G401.6 (cell line): ENCODE measurements at regions not wholly inside any gene's neighbourhood (a gene's known extent, or its start where the extent isn't known, plus 50 kb on each side); places are given as distances from the start of the nearest gene placed in this dataset.
"Not testable (repeated sequence)": the region's sequence is repeated elsewhere in the genome, so short reads cannot be mapped to it uniquely, and the experiment has no call there.

ENCODE experiments used
- FAIRE-seq: peaks from 2 replicates; lab custom pipeline; 2012; peaks lifted over from hg19 to GRCh38; lab: Jason Lieb, UNC

DNA sequence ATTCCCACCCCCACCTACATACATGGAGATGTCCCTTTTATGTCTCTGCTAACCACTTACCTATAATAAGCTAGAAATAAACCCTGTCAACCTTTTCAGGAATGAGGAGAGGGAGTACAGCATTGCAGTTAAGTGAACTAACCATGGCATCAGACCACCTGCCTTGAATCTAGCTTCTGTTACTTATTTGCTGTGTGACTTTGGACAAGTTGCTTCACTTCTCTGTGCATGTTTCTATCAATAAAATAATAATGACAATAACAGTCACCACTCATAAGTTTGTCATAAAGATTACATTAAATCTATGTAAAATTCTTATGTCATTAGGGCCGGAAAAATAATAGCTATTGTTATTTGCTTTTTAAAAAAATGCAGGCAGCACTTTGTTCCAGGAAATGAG is 881.1 kb upstream of the AUTS2 start:
- no peak for FAIRE-seq

- no peak for FAIRE-seq
Measured at GRCh38 chr7:68718097-68718551, 880.2 kb upstream of the AUTS2 start.

DNA sequence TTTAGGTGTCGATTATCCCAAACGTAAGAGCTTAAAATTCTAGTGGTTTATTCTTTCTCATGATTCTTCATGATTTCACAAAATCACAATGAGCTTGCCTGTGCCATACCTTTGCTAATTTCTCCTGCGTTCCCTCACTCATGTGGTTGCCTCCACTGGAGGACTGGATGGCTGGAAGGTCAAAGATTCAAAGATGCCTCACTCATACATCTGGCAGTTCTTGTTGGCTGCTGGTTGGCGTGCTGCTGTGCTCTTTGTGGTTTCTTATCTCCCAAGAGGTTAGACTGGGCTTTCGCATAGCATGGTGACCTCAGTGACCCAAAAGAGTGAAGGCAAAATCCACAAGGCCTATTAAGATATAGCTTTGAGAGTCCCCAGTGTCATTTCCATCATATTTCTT is 877.6 kb upstream of the AUTS2 start:
- no peak for FAIRE-seq

DNA sequence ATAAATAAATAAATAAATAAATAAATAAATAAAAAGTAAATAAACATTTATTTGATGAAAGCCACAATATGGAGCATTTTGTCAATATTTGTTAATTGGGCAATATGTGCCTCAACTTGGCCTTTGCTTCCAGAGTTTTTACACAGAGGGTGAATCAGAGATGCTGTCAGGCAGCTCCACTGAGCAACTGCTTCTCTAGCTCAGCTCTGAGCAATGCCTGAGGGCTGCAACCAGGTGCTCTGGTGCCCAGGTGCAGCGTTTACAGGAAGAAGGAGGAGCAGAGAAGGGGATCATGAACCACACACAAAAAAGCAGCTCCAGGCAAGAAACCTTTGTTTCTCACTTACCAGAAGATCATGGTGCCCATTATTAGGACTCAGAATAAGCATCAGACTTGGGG is 876.2 kb upstream of the AUTS2 start:
- no peak for FAIRE-seq

- FAIRE-seq: no peak
Measured at GRCh38 chr7:68724965-68725364, 873.3 kb upstream of the AUTS2 start.

DNA sequence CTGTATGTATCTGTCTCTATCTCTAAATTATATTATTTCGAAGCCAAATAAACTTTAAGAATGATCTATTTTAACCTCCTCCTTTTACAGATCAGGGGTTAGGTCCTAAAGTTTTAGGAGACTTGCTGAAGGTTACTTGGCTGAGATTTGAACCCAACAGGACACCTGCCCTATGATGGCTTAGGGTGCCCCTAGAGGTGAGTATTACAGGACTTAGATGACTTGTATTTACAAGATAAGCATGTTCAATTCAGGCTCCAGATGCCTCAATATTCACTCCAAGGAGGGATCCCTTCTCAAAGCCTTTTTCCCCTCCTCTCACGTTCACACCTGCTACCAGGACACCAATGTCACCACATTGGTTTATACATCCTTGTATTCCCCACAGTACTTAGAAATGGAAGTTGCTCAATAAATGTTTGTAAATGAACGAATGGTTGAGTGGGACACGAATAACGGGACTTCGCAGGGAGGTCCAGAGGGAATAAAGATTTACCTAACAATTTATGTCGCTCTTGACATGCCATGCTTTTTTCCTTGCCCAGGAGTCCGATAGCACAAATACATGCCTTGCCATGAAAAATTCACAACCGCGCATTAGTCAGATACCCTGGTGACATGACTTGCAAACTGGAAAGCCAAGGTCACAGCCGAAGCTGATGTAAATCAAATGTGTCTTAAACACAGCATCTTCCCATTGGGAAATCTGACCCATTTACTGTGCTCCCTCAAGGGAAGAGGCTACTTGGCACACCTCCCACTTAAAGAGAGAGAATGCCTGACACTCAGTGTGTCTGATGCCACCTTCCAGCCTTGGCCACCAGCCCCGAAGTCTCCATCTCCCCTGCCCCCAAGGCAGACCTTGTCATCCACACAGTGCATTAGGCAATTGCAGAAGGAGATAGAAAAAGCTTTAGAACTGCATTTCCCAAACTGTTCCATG is 872.2 kb upstream of the AUTS2 start:
- FAIRE-seq: no peak

DNA sequence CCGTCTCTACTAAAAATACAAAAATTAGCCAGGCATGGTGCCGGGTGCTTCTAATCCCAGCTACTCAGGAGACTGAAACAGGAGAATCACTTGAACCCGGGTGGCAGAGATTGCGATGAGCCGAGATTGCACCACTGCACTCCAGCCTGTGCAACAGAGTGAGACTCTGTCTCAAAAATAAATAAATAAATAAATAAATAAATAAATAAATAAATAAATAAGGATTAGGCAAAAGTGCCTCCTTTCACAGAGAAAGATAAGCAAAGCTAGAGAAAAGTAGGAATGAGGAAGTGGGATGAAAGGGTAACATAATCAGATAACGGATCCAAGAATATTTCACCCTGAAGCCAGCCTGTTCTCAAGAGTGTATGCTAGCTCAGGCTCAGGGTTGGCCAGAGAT is 869.6 kb upstream of the AUTS2 start:
- not testable (repeated sequence) for FAIRE-seq

- FAIRE-seq: no peak
Measured at GRCh38 chr7:68729371-68729770, 868.9 kb upstream of the AUTS2 start.

DNA sequence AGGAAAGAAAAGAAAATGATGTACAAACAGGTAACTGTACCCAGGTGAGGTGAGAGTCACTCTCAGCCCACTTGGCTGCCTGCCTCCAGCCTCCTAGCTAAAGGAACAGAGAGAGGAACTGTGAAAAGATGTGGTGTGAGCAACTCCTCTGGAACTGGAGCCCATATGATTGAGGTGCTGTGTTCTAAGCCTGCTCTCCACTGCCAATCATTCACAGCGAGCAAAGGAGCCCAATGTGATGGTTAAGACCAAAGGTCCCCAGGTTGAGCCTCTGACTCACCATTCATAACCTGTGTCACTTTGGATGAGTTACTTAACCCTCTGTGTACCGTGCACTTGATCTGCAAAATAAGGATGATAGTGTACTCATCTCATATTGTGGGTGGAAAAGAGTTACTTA is 868.1 kb upstream of the AUTS2 start:
- FAIRE-seq: no peak

DNA sequence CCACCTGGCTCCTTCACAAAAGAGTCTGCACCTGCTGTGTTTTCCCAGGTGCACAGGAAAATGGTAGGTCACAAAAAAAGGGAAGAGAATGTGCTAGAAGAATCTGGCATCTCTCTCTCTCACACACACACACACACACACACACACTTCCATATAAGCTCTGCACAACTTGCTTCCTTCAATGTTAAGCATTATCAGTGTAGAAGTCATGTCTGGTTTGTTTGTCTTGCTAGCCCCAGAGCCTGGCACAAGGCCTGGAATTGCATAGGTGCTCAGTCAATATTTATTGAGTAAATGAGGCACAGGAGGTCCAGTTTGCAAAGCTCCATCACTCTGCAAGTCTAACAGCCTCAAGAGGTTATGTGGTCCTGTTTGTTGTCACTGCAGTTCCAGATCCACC is 867.3 kb upstream of the AUTS2 start:
- FAIRE-seq: no peak

DNA sequence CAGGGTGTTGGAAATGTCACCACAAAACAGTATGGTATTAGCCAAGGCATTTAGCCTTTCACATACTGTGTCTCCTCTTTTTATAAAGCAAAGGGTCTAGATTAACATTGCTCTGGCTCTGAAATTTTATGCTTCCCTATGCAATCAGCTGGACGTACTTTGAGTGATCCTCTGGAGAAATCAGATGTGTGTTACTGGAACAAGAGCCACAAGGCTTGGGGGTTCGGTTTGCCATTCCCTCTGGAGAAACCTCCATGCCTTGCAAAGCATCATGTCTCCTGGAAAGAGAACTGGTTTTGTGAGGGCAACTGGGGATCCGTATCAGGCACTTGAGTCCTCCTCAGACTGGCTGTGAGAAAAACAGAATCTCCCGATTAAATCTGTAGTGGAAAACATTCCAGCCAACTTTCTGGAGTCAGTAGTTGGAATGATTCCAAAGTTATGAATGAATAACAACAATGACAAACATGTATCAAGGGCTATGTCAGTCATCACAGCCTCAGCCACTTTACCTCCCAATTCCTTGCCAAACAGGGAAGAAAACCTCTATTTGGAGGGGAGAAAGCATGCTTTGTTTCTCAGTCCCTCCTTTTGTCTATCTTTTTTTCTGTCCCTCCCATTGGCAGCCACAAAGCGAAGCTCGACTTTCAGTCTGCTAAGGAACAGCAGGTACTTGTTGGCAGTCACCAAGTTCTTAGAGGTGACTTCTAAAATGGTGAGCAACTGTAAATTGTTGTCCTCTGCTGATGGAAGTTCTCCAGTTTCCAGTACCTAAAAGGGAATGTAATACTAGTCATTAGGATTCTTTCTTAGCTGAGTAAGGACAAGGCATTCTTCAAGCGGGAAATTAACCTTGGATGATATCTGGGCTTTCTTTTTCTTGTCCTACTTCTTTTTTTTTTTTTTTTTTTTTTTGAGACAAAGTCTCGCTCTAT is 864.8 kb upstream of the AUTS2 start:
- no peak for FAIRE-seq

DNA sequence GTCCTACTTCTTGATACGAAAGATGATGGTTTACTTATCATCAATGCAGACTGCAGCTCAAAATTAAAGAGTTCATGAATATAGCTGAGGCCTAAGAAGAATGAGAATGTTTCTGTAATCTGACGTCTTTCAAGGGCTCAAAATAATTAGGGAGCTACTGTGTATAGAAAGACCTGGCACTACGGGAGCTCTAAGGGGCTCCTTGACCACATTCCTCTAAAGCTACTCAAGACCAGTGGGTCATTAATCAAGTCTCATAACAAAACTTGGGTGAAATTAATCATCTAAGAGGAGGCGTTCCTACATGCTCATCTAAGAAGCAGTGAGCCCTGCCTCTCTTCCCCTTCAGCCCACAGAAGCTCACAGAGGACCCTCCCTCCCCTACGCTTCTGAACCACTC is 863.8 kb upstream of the AUTS2 start:
- no peak for FAIRE-seq

DNA sequence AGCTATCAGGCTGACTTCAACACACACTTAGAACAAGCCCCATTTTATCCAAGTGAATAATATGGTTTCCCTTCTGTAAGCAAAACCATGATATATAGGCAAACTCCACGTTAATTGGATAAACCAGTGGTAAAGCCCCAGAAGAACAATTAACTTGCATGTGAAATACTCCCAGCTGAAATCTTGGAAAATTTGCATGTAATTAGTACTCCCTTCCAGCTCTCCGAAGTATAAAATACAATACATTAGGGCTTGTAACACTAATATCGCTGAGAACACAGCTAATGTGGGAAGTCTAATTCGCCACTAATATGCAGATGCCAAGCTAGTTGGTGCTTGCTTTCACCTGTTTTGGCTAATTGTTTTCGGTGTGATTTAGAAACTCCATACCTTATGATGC is 859.0 kb upstream of the AUTS2 start:
- FAIRE-seq: no peak

DNA sequence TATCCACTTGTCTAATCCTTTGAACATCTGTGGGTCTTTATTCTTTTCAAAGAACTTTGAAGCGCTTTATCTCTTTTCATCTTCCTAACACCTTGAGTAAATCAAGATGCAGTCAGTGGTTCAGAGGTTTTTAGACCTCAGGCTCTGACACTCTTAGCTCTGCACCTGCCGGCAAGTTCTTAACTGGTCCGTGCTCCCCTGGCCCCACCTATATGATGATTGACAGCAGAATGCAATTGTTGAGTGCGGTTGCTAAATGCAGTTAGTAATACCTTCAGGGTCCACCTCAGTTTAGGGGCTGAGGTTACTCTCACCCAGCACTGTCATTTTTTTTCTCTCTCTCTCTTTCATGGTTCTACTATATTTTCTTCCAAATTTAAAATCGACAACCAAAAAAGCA is 854.2 kb upstream of the AUTS2 start:
- no peak for FAIRE-seq

GRCh38 chr7:68748934-68749900 is 849.1 kb upstream of the AUTS2 start:
- FAIRE-seq: no peak

DNA sequence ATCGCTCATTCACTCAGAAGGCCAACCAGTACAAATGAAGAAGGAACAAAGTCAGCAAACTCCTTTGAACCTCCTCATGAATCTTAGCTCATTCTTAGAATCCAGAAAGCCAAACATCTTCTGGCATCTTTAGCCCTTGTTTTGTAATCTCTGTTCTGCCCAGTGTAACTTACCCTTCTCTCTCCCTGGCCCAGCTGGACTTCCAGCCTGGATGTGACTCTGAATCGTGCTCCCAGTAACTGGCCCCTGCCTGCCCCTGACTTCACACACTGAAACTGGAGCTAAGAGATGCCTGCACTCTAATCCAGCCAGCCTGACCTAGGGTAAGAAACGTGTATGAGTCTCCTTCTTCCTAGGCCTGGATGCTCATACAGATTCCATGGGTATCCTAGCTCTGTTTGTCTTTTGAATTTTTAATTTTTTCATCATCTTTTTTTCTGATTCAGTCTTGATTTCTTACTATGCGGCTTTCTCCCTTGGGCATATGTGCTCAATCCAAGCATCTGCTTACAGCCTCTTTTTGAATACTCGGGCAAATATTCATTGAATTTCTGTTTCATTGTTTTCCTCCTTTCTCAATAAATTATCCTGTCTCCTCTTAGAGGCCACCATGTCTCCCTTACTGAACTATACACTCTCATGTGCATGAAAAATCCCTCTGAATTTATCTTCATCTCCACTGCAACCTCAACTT is 845.6 kb upstream of the AUTS2 start:
- no peak for FAIRE-seq

- no peak for FAIRE-seq
Measured at GRCh38 chr7:68754414-68754813, 843.9 kb upstream of the AUTS2 start.

DNA sequence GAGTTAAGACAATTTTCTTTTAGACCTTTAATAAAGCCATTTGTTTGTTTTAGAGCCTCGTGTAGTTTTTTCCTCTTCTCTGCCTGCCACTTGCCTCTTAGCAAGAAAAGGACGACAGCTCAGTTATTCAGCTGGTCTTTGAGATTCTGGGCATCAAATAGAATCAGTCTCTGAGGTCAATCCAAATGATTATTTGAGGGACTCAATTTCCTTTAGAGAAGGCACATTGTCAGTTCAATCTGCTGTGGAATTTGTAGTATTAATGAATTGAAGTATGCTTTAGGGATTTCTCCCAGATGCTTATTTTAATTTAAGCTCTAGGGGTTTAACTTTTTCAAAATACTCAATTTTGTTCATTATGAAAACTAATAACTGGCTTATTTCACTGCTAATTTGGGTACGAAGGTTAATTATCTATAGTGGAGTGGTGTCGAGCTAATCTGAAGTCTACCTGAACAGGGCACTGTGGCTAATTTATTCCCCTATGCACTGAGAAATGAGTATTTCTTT is 841.2 kb upstream of the AUTS2 start:
- no peak for FAIRE-seq

- FAIRE-seq: no peak
Measured at GRCh38 chr7:68760556-68760955, 837.7 kb upstream of the AUTS2 start.

DNA sequence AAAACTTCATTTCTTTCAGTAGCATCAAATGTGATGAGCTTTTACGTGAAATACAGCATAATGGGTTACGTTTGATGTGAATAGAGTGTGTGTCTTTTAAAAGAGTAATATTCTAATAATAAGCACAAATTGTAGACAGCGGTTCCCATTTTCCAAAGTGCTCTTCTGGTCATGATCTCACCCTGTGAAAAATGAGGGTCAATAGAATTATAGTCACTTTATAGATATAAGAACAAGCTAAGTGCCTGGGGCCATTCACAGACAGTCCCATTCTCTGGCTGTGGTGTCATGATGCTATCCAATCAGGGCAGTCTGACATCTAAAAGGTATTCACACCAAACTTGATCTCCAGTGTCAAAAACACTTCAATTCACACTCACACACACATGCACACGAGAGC is 830.8 kb upstream of the AUTS2 start:
- FAIRE-seq: no peak

DNA sequence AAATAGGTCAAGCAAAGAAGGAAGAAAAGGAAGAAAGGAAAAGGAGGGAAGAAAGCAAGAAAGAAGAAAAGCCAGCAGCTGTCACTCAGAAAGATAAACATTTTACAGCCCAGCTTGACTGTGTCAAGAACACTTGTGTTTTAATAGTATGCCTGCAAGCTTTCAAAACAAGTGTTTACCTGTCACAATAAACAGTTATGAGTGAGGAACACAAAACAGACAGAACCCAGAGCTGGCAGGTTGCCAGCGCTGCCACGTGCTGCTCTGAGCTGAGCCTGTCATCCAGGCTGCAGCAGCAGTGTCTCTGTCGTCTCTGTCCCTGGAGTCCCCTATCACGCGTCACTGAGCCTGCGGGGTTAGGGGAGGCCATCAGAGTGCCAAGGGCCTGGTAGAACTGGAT is 827.6 kb upstream of the AUTS2 start:
- no peak for FAIRE-seq
